ENCODE measurements at regions not wholly inside any gene's neighbourhood (a gene's known extent, or its start where the extent isn't known, plus 50 kb on each side); places are given as distances from the start of the nearest gene placed in this dataset.

DNA sequence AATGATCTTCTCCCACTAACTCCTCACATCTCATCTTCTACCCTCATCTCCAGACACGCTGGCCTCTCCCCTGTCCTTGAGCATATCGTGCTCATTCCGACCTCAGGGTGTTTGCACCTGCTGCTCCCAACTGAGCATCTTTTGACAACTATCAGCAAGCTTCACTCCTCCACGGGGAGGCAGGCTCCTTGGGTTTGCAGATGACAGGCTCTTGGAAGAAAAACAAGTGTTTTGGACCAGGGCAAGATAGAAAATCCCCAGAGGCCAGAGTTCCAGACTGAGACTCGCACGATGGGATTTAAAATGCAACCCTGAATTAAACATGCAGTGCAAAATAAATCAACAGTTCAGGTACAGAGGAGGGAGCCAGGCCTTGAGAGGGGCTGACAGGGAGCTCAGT, 246.7 kb downstream of the PTPRU start (continued):
- no peak for TF ChIP-seq RAD21 (conservative IDR thresholded peaks at IDR 0.05 in 1 of 2, IDR thresholded peaks at IDR 0.05 in 1 of 2)

- WGBS (ENCODE audit: missing lambda C conversion rate) = 5% methylated on average over 2 of the region's 2 CpGs
- Histone ChIP-seq H3K9me3 (no peaks in the 10 kb centered on the region), H3K4me2 (no peak overlapping the region), H3K4me1 (no peaks in the 10 kb centered on the region), H3K4me3 (no peak overlapping the region), H3K27ac (no peak overlapping the region)
- ChIA-PET CTCF (no interaction called here), POLR2A (no interaction called here)
- DNase-seq (ENCODE audit: low read depth in 1 of 2, low spot score in 1 of 2) (no peak), ATAC-seq (no peak), FAIRE-seq (no peak)
- TF ChIP-seq USF2 (IDR thresholded peaks at IDR 0.05) (no peak), EP300 (IDR thresholded peaks at IDR 0.05) (no peak), FOXS1 (CRISPR knock-in tag; IDR thresholded peaks at IDR 0.05) (no peak), CBX2 (IDR thresholded peaks at IDR 0.05; ENCODE audit: borderline replicate concordance, low read depth) (no peak), CHD2 (IDR thresholded peaks at IDR 0.05; ENCODE audit: low read length, partially characterized antibody) (no peak), ZC3H11A (IDR thresholded peaks at IDR 0.05) (no peak), HOXB5 (CRISPR knock-in tag; IDR thresholded peaks at IDR 0.05) (no peak)
Measured at GRCh38 chr1:29482064-29482463, 245.7 kb downstream of the PTPRU start.

DNA sequence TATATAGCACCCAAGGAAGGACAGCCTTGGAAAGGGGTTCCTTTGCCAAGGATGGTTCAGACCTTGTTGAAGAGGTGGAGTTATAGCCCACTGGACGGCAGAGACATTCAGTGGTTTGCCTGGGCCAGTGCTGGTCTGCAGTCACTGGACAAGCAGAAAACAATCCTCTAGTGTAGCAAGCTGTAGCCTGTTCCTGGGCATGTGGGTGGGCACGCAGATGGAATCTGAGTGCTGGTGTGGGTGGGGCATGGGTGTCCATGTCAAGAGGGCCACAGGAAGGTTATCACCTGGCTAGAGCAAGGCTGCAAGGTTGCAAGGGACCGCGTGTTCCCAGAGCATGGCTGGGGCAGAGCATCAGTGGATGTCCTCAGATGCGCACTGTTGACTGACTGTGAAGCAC, 244.7 kb downstream of the PTPRU start:
- ChIA-PET POLR2A (no interaction called here), CTCF (no interaction called here)
- TF ChIP-seq, protein P1, sequence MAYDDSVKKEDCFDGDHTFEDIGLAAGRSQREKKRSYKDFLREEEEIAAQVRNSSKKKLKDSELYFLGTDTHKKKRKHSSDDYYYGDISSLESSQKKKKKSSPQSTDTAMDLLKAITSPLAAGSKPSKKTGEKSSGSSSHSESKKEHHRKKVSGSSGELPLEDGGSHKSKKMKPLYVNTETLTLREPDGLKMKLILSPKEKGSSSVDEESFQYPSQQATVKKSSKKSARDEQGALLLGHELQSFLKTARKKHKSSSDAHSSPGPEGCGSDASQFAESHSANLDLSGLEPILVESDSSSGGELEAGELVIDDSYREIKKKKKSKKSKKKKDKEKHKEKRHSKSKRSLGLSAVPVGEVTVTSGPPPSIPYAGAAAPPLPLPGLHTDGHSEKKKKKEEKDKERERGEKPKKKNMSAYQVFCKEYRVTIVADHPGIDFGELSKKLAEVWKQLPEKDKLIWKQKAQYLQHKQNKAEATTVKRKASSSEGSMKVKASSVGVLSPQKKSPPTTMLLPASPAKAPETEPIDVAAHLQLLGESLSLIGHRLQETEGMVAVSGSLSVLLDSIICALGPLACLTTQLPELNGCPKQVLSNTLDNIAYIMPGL (CRISPR knock-in tag; IDR thresholded peaks at IDR 0.05; ENCODE audit: borderline replicate concordance) = no peak
- TF ChIP-seq CBX8 (IDR thresholded peaks at IDR 0.05) (no peak), USF2 (IDR thresholded peaks at IDR 0.05) (no peak), HDAC2 (IDR thresholded peaks at IDR 0.05) (no peak), FOSL2 (IDR thresholded peaks at IDR 0.05) (no peak), FOSL2 (CRISPR knock-in tag; IDR thresholded peaks at IDR 0.05) (no peak), SREBF2 (IDR thresholded peaks at IDR 0.05) (no peak), GATA3 (IDR thresholded peaks at IDR 0.05; ENCODE audit: borderline replicate concordance) (no peak), BCL3 (IDR thresholded peaks at IDR 0.05) (no peak), MAFK (IDR thresholded peaks at IDR 0.05; ENCODE audit: partially characterized antibody) (no peak), HOXB5 (CRISPR knock-in tag; IDR thresholded peaks at IDR 0.05) (no peak), PHF8 (IDR thresholded peaks at IDR 0.05; ENCODE audit: borderline replicate concordance, low read depth) (no peak), CTCF (IDR thresholded peaks at IDR 0.05) (no peak), ZSCAN20 (CRISPR knock-in tag; IDR thresholded peaks at IDR 0.05) (no peak), NFE2L2 (conservative IDR thresholded peaks at IDR 0.05; ENCODE audit: low read length) (no peak), MYC (IDR thresholded peaks at IDR 0.05; ENCODE audit: borderline replicate concordance, low read length) (no peak), REST (IDR thresholded peaks at IDR 0.05) (no peak), SMC3 (IDR thresholded peaks at IDR 0.05) (no peak), EHF (CRISPR knock-in tag; IDR thresholded peaks at IDR 0.05) (no peak)
- TF ChIP-seq, protein P2, sequence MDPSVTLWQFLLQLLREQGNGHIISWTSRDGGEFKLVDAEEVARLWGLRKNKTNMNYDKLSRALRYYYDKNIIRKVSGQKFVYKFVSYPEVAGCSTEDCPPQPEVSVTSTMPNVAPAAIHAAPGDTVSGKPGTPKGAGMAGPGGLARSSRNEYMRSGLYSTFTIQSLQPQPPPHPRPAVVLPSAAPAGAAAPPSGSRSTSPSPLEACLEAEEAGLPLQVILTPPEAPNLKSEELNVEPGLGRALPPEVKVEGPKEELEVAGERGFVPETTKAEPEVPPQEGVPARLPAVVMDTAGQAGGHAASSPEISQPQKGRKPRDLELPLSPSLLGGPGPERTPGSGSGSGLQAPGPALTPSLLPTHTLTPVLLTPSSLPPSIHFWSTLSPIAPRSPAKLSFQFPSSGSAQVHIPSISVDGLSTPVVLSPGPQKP (IDR thresholded peaks at IDR 0.05; ENCODE audit: low read depth, low read length) = no peak
- WGBS (ENCODE audit: missing lambda C conversion rate) = 43% methylated on average over 5 of the region's 5 CpGs
- no peaks in the 10 kb centered on the region for H3K4me1 ChIP-seq
- no peak overlapping the region for H3K4me2 ChIP-seq
- no peak overlapping the region for H3K4me3 ChIP-seq
- no peaks in the 10 kb centered on the region for H3K9me3 ChIP-seq
- H3K27ac ChIP-seq = no peak overlapping the region
- DNase-seq (ENCODE audit: low read depth in 1 of 2, low spot score in 1 of 2) (no peak), ATAC-seq (no peak), FAIRE-seq (no peak)
